ENCODE measurements at regions not wholly inside any gene's neighbourhood (a gene's known extent, or its start where the extent isn't known, plus 50 kb on each side); places are given as distances from the start of the nearest gene placed in this dataset.

DNA sequence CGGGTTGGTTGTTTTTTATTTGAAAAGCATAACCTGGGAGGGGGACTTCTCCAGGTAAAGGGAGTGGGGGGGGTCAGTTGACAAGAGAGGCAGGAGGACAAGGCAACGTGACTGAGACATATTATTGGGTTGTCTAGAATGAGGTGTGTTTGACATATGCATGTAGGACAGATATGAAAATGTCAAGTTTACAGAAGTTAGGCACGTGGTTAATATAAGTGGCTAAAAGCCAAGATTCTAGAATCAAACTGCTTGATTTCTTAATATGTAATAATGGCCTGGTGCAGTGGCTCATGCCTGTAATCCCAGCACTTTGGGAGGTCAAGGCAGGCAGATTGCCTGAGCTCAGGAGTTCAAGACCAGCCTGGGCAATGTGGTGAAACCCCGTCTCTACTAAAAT is 212.8 kb downstream of the SQOR start:
- TF ChIP-seq EZH2phosphoT487 (IDR thresholded peaks at IDR 0.05; ENCODE audit: borderline replicate concordance, low read depth, low read length) = no peak
- TF ChIP-seq, protein P1, sequence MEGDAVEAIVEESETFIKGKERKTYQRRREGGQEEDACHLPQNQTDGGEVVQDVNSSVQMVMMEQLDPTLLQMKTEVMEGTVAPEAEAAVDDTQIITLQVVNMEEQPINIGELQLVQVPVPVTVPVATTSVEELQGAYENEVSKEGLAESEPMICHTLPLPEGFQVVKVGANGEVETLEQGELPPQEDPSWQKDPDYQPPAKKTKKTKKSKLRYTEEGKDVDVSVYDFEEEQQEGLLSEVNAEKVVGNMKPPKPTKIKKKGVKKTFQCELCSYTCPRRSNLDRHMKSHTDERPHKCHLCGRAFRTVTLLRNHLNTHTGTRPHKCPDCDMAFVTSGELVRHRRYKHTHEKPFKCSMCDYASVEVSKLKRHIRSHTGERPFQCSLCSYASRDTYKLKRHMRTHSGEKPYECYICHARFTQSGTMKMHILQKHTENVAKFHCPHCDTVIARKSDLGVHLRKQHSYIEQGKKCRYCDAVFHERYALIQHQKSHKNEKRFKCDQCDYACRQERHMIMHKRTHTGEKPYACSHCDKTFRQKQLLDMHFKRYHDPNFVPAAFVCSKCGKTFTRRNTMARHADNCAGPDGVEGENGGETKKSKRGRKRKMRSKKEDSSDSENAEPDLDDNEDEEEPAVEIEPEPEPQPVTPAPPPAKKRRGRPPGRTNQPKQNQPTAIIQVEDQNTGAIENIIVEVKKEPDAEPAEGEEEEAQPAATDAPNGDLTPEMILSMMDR (conservative IDR thresholded peaks at IDR 0.05; ENCODE audit: low read length) = no peak

Measured in OCI-LY7 (cell line).